ENCODE measurements at regions not wholly inside any gene's neighbourhood (a gene's known extent, or its start where the extent isn't known, plus 50 kb on each side); places are given as distances from the start of the nearest gene placed in this dataset.

- Histone ChIP-seq H3K9me3 (ENCODE audit: control insufficient read depth in 2 of 2, insufficient read depth in 1 of 2, low read depth in 1 of 2, low read length in 1 of 2) (no peaks in the 10 kb centered on the region), H3K36me3 (ENCODE audit: control insufficient read depth in 2 of 2, insufficient read depth in 2 of 2, low read length in 1 of 2) (no peaks in the 10 kb centered on the region), H3K4me1 (ENCODE audit: control insufficient read depth in 2 of 2, insufficient read depth in 2 of 2, low read length in 1 of 2) (peaks cover 0 to 6% of the 10 kb centered on the region in 2 donors), H3K4me3 (ENCODE audit: low read depth in 1 of 2, low read length in 2 of 2) (no peak overlapping the region), H3K27me3 (ENCODE audit: control insufficient read depth in 1 of 2, insufficient read depth in 2 of 2, low read length in 2 of 2) (peaks cover 0 to 4% of the 10 kb centered on the region in 2 donors), H3K27ac (ENCODE audit: low read depth in 2 of 2, low read length in 1 of 2) (peak overlapping the region in 1 of 2 donors; percentile 49)
- 72 to 82% methylated on average over 3 of the region's 3 CpGs for WGBS, 2 donors
These were observed 106.8 kb upstream of the CD180 start for GRCh38 chr5:67303356-67303755.

- H3K27ac ChIP-seq (ENCODE audit: low read depth in 2 of 2, low read length in 1 of 2) = peak overlapping the region; percentile 53 to 75
- 23 to 36% methylated on average over 8 of the region's 8 CpGs for WGBS, 2 donors
These were observed 104.8 kb upstream of the CD180 start for GRCh38 chr5:67301285-67301903.

GRCh38 chr5:67300326-67300725 lies 103.7 kb upstream of the CD180 start:
- peaks cover 0 to 5% of the 10 kb centered on the region in 2 donors for H3K27me3 ChIP-seq (ENCODE audit: control insufficient read depth in 1 of 2, insufficient read depth in 2 of 2, low read length in 2 of 2)
- H3K36me3 ChIP-seq (ENCODE audit: control insufficient read depth in 2 of 2, insufficient read depth in 2 of 2, low read length in 1 of 2) = no peaks in the 10 kb centered on the region
- WGBS, 2 donors = 80 to 89% methylated on average over 2 of the region's 2 CpGs
- H3K4me1 ChIP-seq (ENCODE audit: control insufficient read depth in 2 of 2, insufficient read depth in 2 of 2, low read length in 1 of 2) = peaks cover 0 to 4% of the 10 kb centered on the region in 2 donors
- no peak overlapping the region for H3K4me3 ChIP-seq (ENCODE audit: low read depth in 1 of 2, low read length in 2 of 2)
- peak overlapping the region; percentile 24 to 75 for H3K27ac ChIP-seq (ENCODE audit: low read depth in 2 of 2, low read length in 1 of 2)
- H3K9me3 ChIP-seq (ENCODE audit: control insufficient read depth in 2 of 2, insufficient read depth in 1 of 2, low read depth in 1 of 2, low read length in 1 of 2) = no peaks in the 10 kb centered on the region

More at GRCh38 chr5:67301285-67301903, 104.8 kb upstream of the CD180 start:
- Histone ChIP-seq H3K9me3 (ENCODE audit: control insufficient read depth in 2 of 2, insufficient read depth in 1 of 2, low read depth in 1 of 2, low read length in 1 of 2) (no peaks in the 10 kb centered on the region), H3K4me1 (ENCODE audit: control insufficient read depth in 2 of 2, insufficient read depth in 2 of 2, low read length in 1 of 2) (peaks cover 0 to 8% of the 10 kb centered on the region in 2 donors), H3K4me3 (ENCODE audit: low read depth in 1 of 2, low read length in 2 of 2) (no peak overlapping the region), H3K36me3 (ENCODE audit: control insufficient read depth in 2 of 2, insufficient read depth in 2 of 2, low read length in 1 of 2) (no peaks in the 10 kb centered on the region), H3K27me3 (ENCODE audit: control insufficient read depth in 1 of 2, insufficient read depth in 2 of 2, low read length in 2 of 2) (peaks cover 0 to 5% of the 10 kb centered on the region in 2 donors)

GRCh38 chr5:67299231-67299735 lies 102.7 kb upstream of the CD180 start:
- Histone ChIP-seq H3K4me1 (ENCODE audit: control insufficient read depth in 2 of 2, insufficient read depth in 2 of 2, low read length in 1 of 2) (peaks cover 0 to 4% of the 10 kb centered on the region in 2 donors), H3K4me3 (ENCODE audit: low read depth in 1 of 2, low read length in 2 of 2) (no peak overlapping the region), H3K27me3 (ENCODE audit: control insufficient read depth in 1 of 2, insufficient read depth in 2 of 2, low read length in 2 of 2) (peaks cover 0 to 5% of the 10 kb centered on the region in 2 donors), H3K9me3 (ENCODE audit: control insufficient read depth in 2 of 2, insufficient read depth in 1 of 2, low read depth in 1 of 2, low read length in 1 of 2) (no peaks in the 10 kb centered on the region), H3K36me3 (ENCODE audit: control insufficient read depth in 2 of 2, insufficient read depth in 2 of 2, low read length in 1 of 2) (no peaks in the 10 kb centered on the region), H3K27ac (ENCODE audit: low read depth in 2 of 2, low read length in 1 of 2) (no peak overlapping the region)
- 76 to 79% methylated on average over 2 of the region's 2 CpGs for WGBS, 2 donors

GRCh38 chr5:67297802-67298532 lies 101.4 kb upstream of the CD180 start:
- 92 to 94% methylated on average over 5 of the region's 5 CpGs for WGBS, 2 donors
- H3K4me1 ChIP-seq (ENCODE audit: control insufficient read depth in 2 of 2, insufficient read depth in 2 of 2, low read length in 1 of 2) = peaks cover 0 to 4% of the 10 kb centered on the region in 2 donors
- no peak overlapping the region for H3K4me3 ChIP-seq (ENCODE audit: low read depth in 1 of 2, low read length in 2 of 2)
- H3K27ac ChIP-seq (ENCODE audit: low read depth in 2 of 2, low read length in 1 of 2) = no peak overlapping the region
- H3K27me3 ChIP-seq (ENCODE audit: control insufficient read depth in 1 of 2, insufficient read depth in 2 of 2, low read length in 2 of 2) = peaks cover 0 to 5% of the 10 kb centered on the region in 2 donors
- H3K9me3 ChIP-seq (ENCODE audit: control insufficient read depth in 2 of 2, insufficient read depth in 1 of 2, low read depth in 1 of 2, low read length in 1 of 2) = no peaks in the 10 kb centered on the region
- no peaks in the 10 kb centered on the region for H3K36me3 ChIP-seq (ENCODE audit: control insufficient read depth in 2 of 2, insufficient read depth in 2 of 2, low read length in 1 of 2)

GRCh38 chr5:67297376-67297775 lies 100.8 kb upstream of the CD180 start:
- 52 to 63% methylated on average over 4 of the region's 4 CpGs for WGBS, 2 donors
- no peak overlapping the region for H3K27ac ChIP-seq (ENCODE audit: low read depth in 2 of 2, low read length in 1 of 2)
- no peak overlapping the region for H3K4me3 ChIP-seq (ENCODE audit: low read depth in 1 of 2, low read length in 2 of 2)

GRCh38 chr5:67294266-67294938 lies 97.8 kb upstream of the CD180 start:
- Histone ChIP-seq H3K4me3 (ENCODE audit: low read depth in 1 of 2, low read length in 2 of 2) (no peak overlapping the region), H3K27me3 (ENCODE audit: control insufficient read depth in 1 of 2, insufficient read depth in 2 of 2, low read length in 2 of 2) (peaks cover 0 to 3% of the 10 kb centered on the region in 2 donors), H3K4me1 (ENCODE audit: control insufficient read depth in 2 of 2, insufficient read depth in 2 of 2, low read length in 1 of 2) (peaks cover 0 to 2% of the 10 kb centered on the region in 2 donors), H3K9me3 (ENCODE audit: control insufficient read depth in 2 of 2, insufficient read depth in 1 of 2, low read depth in 1 of 2, low read length in 1 of 2) (no peaks in the 10 kb centered on the region), H3K36me3 (ENCODE audit: control insufficient read depth in 2 of 2, insufficient read depth in 2 of 2, low read length in 1 of 2) (no peaks in the 10 kb centered on the region), H3K27ac (ENCODE audit: low read depth in 2 of 2, low read length in 1 of 2) (no peak overlapping the region)
- WGBS, 2 donors = 92 to 96% methylated on average over 4 of the region's 4 CpGs

More at GRCh38 chr5:67297376-67297775, 100.8 kb upstream of the CD180 start:
- Histone ChIP-seq H3K9me3 (ENCODE audit: control insufficient read depth in 2 of 2, insufficient read depth in 1 of 2, low read depth in 1 of 2, low read length in 1 of 2) (no peaks in the 10 kb centered on the region), H3K27me3 (ENCODE audit: control insufficient read depth in 1 of 2, insufficient read depth in 2 of 2, low read length in 2 of 2) (peaks cover 0 to 5% of the 10 kb centered on the region in 2 donors), H3K4me1 (ENCODE audit: control insufficient read depth in 2 of 2, insufficient read depth in 2 of 2, low read length in 1 of 2) (peaks cover 0 to 4% of the 10 kb centered on the region in 2 donors), H3K36me3 (ENCODE audit: control insufficient read depth in 2 of 2, insufficient read depth in 2 of 2, low read length in 1 of 2) (no peaks in the 10 kb centered on the region)

GRCh38 chr5:67293226-67293625 lies 96.6 kb upstream of the CD180 start:
- no peaks in the 10 kb centered on the region for H3K9me3 ChIP-seq (ENCODE audit: control insufficient read depth in 2 of 2, insufficient read depth in 1 of 2, low read depth in 1 of 2, low read length in 1 of 2)
- H3K4me1 ChIP-seq (ENCODE audit: control insufficient read depth in 2 of 2, insufficient read depth in 2 of 2, low read length in 1 of 2) = peaks cover 0 to 2% of the 10 kb centered on the region in 2 donors
- no peaks in the 10 kb centered on the region for H3K36me3 ChIP-seq (ENCODE audit: control insufficient read depth in 2 of 2, insufficient read depth in 2 of 2, low read length in 1 of 2)
- peak overlapping the region in 1 of 2 donors; percentile 18 for H3K27ac ChIP-seq (ENCODE audit: low read depth in 2 of 2, low read length in 1 of 2)
- H3K4me3 ChIP-seq (ENCODE audit: low read depth in 1 of 2, low read length in 2 of 2) = no peak overlapping the region
- no peaks in the 10 kb centered on the region for H3K27me3 ChIP-seq (ENCODE audit: control insufficient read depth in 1 of 2, insufficient read depth in 2 of 2, low read length in 2 of 2)

- Histone ChIP-seq H3K27ac (ENCODE audit: low read depth in 2 of 2, low read length in 1 of 2) (peak overlapping the region in 1 of 2 donors; percentile 4), H3K9me3 (ENCODE audit: control insufficient read depth in 2 of 2, insufficient read depth in 1 of 2, low read depth in 1 of 2, low read length in 1 of 2) (no peaks in the 10 kb centered on the region), H3K27me3 (ENCODE audit: control insufficient read depth in 1 of 2, insufficient read depth in 2 of 2, low read length in 2 of 2) (no peaks in the 10 kb centered on the region), H3K4me3 (ENCODE audit: low read depth in 1 of 2, low read length in 2 of 2) (no peak overlapping the region), H3K36me3 (ENCODE audit: control insufficient read depth in 2 of 2, insufficient read depth in 2 of 2, low read length in 1 of 2) (no peaks in the 10 kb centered on the region), H3K4me1 (ENCODE audit: control insufficient read depth in 2 of 2, insufficient read depth in 2 of 2, low read length in 1 of 2) (peaks cover 0 to under 1% of the 10 kb centered on the region in 2 donors)
- 82 to 88% methylated on average over 4 of the region's 4 CpGs for WGBS, 2 donors
These were observed 95.8 kb upstream of the CD180 start for GRCh38 chr5:67292201-67292940.
